Omental fat pad (tissue), 3 donors: ENCODE measurements at regions not wholly inside any gene's neighbourhood (a gene's known extent, or its start where the extent isn't known, plus 50 kb on each side); places are given as distances from the start of the nearest gene placed in this dataset.

Source experiments
- ATAC-seq: fragments of 150-250 bp; one replicate; pipeline ENCODE4 v1.9.1; 2016; ENCODE audit warnings: mild to moderate bottlenecking, moderate library complexity; ENCODE audit not compliant: low FRiP score
- DNase-seq: peaks from one replicate; pipeline ENCODE4 v3.0.0-alpha.2; 2019; ENCODE audit warnings: low spot score
- TF ChIP-seq, protein P1 (sequence below), 3 donors: fragments of 450-650 bp; IDR thresholded peaks; one replicate each; pipeline ENCODE4 v1.5.1; 2016 to 2017; ENCODE audit warnings: antibody characterized with exemption in 3 of 3, mild to moderate bottlenecking in 3 of 3, moderate library complexity in 2 of 3

DNA sequence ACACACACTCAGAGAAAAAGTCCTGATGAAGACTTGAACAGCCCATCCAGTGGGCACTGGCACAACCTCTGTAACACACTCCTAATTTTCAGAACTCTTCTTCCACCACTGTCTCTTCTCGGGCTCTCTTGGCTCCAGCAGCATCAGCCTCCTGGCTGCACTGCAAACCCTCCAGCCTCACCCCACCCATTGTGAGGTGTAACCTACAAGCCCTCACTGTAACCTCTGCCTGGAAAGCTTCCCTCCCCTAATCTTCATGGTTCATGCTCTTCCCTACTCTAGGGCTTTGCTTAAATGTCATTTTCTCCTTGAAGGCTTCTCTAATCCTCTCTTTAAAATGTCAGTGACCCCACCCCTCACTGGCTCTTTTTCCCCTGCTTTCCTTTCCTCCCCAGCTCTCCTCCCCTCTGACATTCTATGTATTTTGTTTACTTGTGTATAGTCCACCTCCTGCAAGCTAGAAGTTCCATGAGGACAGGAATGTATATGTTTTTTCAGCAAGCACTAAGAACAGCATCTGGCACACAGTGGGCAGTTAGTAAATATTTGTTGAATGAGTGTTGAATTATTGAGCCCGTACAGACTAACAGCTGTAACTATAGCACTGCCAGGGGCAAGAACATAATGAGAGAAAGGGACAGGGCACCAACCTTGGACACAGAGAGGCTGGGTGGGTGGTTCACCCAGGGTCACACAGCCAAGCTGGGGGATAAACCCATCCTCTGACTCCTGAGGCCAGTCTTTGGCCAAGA, 76.4 kb downstream of the ESM1 start:
- ATAC-seq, result no peak
- DNase-seq, result no peak
- TF ChIP-seq, protein P1, sequence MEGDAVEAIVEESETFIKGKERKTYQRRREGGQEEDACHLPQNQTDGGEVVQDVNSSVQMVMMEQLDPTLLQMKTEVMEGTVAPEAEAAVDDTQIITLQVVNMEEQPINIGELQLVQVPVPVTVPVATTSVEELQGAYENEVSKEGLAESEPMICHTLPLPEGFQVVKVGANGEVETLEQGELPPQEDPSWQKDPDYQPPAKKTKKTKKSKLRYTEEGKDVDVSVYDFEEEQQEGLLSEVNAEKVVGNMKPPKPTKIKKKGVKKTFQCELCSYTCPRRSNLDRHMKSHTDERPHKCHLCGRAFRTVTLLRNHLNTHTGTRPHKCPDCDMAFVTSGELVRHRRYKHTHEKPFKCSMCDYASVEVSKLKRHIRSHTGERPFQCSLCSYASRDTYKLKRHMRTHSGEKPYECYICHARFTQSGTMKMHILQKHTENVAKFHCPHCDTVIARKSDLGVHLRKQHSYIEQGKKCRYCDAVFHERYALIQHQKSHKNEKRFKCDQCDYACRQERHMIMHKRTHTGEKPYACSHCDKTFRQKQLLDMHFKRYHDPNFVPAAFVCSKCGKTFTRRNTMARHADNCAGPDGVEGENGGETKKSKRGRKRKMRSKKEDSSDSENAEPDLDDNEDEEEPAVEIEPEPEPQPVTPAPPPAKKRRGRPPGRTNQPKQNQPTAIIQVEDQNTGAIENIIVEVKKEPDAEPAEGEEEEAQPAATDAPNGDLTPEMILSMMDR (IDR thresholded peaks at IDR 0.05), result no peak

DNA sequence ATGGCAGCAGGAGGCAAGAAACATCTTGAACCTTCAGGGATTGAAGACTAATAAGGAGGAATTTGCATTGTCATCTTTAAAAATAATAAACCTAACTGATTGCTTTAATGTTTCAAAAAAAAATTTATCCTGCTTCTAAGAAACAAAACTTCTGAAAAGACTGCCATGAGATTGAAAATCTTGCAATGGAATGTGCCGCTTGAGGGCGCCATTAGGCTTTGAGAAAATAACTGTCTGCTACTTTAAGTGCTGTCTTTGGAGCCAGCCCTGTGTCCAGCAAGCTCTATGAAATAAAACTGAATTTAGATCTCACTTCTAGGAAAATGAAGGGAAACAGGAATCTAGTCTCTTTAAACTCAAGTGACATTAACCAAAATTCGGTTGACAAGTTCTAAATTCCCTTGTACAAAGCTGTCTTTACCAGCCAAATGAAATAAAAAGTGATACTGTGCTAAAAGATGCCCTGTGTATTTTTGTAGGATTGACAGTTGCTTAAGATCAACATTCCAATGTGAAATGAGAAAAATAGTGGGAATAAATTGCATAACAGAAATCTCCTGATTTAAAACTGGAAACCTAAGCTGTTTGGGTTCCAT, 79.4 kb downstream of the ESM1 start:
- TF ChIP-seq, protein P1 (IDR thresholded peaks at IDR 0.05), result no peak
- no peak for ATAC-seq

DNA sequence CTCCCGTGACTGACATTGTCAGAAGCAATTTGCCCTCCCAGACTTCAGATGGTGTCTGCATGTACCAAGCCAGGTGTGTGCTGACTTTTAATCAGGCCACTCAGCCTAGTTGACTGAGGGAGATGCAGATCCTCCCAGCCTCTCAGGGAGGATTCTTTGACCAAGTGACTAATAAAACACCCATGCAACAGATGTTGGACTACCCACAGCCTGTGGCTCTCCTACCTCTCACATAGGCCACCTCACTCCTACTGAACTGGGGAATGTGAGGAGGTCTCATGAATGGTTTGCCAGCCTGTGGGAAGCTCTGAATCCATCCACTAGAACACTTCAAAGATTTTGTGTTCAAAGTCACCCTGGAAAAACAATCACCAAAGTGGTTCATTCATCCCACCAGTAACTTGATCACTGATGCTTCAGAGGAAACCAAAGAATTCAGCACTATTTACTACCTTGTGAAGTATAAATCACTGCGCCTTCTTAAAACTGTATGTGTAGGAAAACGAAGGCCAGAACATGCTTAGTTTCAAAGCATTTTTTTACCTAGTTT, 80.1 kb downstream of the ESM1 start:
- no peak for ATAC-seq
- no peak for DNase-seq
- TF ChIP-seq, protein P1 (IDR thresholded peaks at IDR 0.05), result no peak

More for the DNA sequence above, 79.4 kb downstream of the ESM1 start:
- DNase-seq, result peak; percentile 58

DNA sequence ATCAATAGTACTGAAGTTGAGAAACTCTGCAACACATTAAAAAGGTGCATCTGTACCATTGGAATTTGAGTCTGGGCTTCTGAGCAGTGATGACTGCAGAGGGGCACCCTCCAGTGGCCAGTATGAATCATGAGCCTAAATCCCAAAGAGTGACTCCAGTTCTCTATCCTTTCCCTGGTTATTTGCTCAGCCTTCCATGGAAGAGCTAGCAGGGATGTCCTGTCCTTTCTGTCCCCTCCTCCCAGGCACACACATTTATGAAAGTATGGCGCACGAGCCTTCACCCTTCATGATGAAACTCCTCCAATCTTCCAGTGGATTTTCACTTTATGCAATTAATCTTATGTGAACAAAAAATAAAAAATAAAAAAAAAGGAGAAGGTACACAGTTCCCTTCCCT, 81.0 kb downstream of the ESM1 start:
- DNase-seq, result no peak
- TF ChIP-seq, protein P1 (IDR thresholded peaks at IDR 0.05), result no peak
- no peak for ATAC-seq

DNA sequence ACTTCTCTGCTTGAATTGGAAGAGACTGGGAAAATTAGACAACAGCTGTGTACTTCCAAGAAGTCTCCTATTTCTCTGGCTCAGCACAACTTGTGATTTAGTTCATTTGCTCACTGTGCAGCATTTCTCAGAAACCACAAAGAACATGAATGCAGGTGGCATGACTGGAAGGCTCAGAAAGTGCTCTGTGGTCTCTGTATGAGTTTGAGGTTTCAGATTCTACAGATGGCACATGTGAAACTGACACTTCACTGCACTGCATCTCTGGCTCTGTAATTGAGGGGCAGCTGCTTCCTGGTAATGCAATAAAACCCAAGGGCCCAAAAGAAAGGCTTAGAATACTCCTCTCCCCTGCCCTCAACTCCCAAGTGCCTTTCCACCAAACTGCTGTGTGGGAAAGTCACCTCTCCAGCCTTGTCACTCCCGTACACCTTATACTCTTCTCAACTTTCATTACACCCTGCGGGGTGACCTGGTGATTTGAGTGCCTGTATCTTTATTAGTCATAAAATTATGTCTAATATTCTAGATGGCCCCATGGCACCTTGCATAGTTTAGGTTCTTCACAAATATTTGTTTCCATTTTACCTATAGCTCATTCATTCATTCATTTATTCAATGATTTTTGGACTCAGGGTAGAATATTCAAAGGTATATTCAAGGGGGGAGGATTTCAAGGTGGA, 82.5 kb downstream of the ESM1 start:
- TF ChIP-seq, protein P1 (IDR thresholded peaks at IDR 0.05), result no peak
- peak; percentile 38 for ATAC-seq
- DNase-seq, result no peak

DNA sequence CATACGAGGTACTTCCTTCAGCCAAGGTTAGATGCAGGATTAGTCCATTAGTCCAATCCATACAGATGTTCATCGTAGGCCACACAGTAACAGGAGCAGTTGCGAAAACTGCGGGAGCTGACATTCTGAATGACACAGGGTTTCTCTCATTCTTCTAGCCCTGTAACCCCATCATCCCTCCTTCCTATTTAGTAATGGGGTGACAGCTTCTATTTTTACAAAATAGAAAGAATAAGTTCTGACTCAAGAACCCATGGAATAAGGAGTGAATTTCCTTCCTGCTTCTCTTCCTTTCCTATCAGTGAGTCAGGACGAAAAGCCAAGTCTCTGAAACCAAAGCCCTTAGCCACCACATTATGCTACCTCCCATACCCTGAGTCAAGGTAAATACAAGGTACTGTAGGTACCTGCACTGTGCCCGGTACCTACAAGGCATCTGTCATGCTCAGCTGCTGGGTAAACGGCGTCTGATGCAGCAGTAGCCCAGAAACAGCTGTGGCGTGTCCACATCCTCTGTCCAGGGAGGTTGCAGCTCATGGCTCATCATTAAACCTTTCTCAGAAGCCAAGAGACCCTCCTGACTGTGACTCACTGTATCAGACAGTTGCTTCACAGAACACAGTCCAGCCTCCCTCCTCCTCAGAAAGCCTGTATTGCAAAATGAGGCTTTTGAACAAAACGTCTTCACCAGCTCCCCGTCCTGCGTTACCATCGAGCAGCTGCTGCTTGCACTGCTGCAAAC, 84.2 kb downstream of the ESM1 start:
- DNase-seq, result no peak
- peak; percentile 49 for ATAC-seq
- TF ChIP-seq, protein P1 (IDR thresholded peaks at IDR 0.05), result no peak
